HepG2 (cell line): ENCODE measurements at regions not wholly inside any gene's neighbourhood (a gene's known extent, or its start where the extent isn't known, plus 50 kb on each side); places are given as distances from the start of the nearest gene placed in this dataset.

Experiments
- ATAC-seq: fragments of 200-7000 bp; cut with Tn5 transposase; 3 replicates; pipeline ENCODE4 v1.9.1; 2020; ENCODE audit warnings: mild to moderate bottlenecking, moderate library complexity
- BruUV-seq: library from RNA; stranded (reverse); fragments of 400-500 nt; replicated peaks from 2 replicates; lab custom pipeline; 2021; lab: Mats Ljungman, UMichigan
- CTCF ChIA-PET: fragments of 300-600 bp; formaldehyde crosslinking; extraction: SDS; loops from one replicate; lab custom pipeline; 2021; ENCODE audit warnings: low total read pairs, inconsistent platforms, low intra/inter-chr PET ratio; lab: Yijun Ruan, JAX
- POLR2A ChIA-PET: fragments of 350-600 bp; sonication (Branson Sonifier 250); formaldehyde crosslinking; loops from one replicate; lab custom pipeline; 2020; ENCODE audit warnings: antibody characterized with exemption, inconsistent platforms; lab: Yijun Ruan, JAX
- DNase-seq: peaks from one replicate; pipeline ENCODE4 v3.0.0-alpha.2; 2015; ENCODE audit warnings: low spot score
- FAIRE-seq: peaks from 3 replicates; lab custom pipeline; 2011; peaks lifted over from hg19 to GRCh38; lab: Jason Lieb, UNC
- H2AFZ ChIP-seq: one replicate; pipeline ENCODE4 v1.6.1; 2011; ENCODE audit warnings: low read length, inconsistent platforms
- H3K27ac ChIP-seq: fragments of 300-600 bp; 3 replicates; pipeline ENCODE4 v1.8.0; 2011; ENCODE audit warnings: mixed run types, mild to moderate bottlenecking, mixed read lengths, low read length, inconsistent platforms; ENCODE audit not compliant: insufficient read depth; ENCODE audit errors: extremely low read length
- H3K27me3 ChIP-seq, 2 experiments: fragments of 200-600 bp in 1 of 2; 2 replicates in 1 of 2; 3 replicates in 1 of 2; pipeline versions ENCODE4 v1.6.0 to v1.8.0; 2011; ENCODE audit warnings: low read length in 2 of 2, mild to moderate bottlenecking in 2 of 2, moderate library complexity in 2 of 2, inconsistent platforms in 1 of 2; ENCODE audit not compliant: insufficient read depth in 2 of 2, control insufficient read depth in 1 of 2
- H3K36me3 ChIP-seq, 2 experiments: fragments of 200-600 bp in 1 of 2; replicated peaks in 1 of 2; 2 replicates in 1 of 2; 3 replicates in 1 of 2; pipeline versions ENCODE4 v1.5.1 to v1.8.0; 2011; ENCODE audit warnings: low read length in 2 of 2, inconsistent platforms in 1 of 2; ENCODE audit not compliant: insufficient read depth in 2 of 2, control insufficient read depth in 1 of 2
- H3K4me1 ChIP-seq: 2 replicates; pipeline ENCODE4 v1.5.1; 2012; ENCODE audit warnings: low read length, inconsistent platforms; ENCODE audit not compliant: insufficient read depth
- H3K4me2 ChIP-seq: 2 replicates; pipeline ENCODE4 v1.6.0; 2011; ENCODE audit warnings: low read depth, low read length, inconsistent platforms
- H3K4me3 ChIP-seq, 3 experiments: fragments of 200-600 bp in 1 of 3; sonication (generic), shearing (Covaris generic) in 1 of 3; replicated peaks in 1 of 3; 2 replicates each; pipeline ENCODE4 v1.5.1; 2011 to 2016; ENCODE audit warnings: low read length in 3 of 3, inconsistent platforms in 2 of 3, low read depth in 2 of 3, mild to moderate bottlenecking in 2 of 3, control low read depth in 1 of 3, mixed read lengths in 1 of 3; ENCODE audit not compliant: insufficient read depth in 1 of 3
- H3K79me2 ChIP-seq: one replicate; pipeline ENCODE4 v1.6.1; 2011; ENCODE audit warnings: low read length, inconsistent platforms; ENCODE audit not compliant: insufficient read depth
- H3K9ac ChIP-seq: 2 replicates; pipeline ENCODE4 v1.6.0; 2011; ENCODE audit warnings: mild to moderate bottlenecking, low read depth, low read length, inconsistent platforms; ENCODE audit not compliant: insufficient read depth
- H3K9me3 ChIP-seq: 2 replicates; pipeline ENCODE4 v1.5.1; 2012; ENCODE audit warnings: mild to moderate bottlenecking, low read length
- H4K20me1 ChIP-seq: 2 replicates; pipeline ENCODE4 v1.6.0; 2011; ENCODE audit warnings: inconsistent platforms, mild to moderate bottlenecking, low read length, moderate library complexity; ENCODE audit not compliant: insufficient read depth
- HNRNPUL1 ChIP-seq: fragments of 200-400 bp; formaldehyde crosslinking; IDR thresholded peaks from 2 replicates; pipeline ENCODE4 v1.6.1; 2017; ENCODE audit warnings: low read depth, mild to moderate bottlenecking, low read length, moderate library complexity
- LRRFIP1 ChIP-seq: sonication (generic); formaldehyde crosslinking; conservative IDR thresholded peaks from 2 replicates; pipeline ENCODE4 v1.4.0; 2020; ENCODE audit warnings: missing genetic modification reagents
- MAFF ChIP-seq: IDR thresholded peaks from 2 replicates; pipeline ENCODE4 v1.6.1; 2011; ENCODE audit warnings: low read depth, low read length, improper control_type of control experiment
- MAFK ChIP-seq, 2 experiments: IDR thresholded peaks in 1 of 2; conservative IDR thresholded peaks in 1 of 2; 2 replicates each; pipeline ENCODE4 v1.6.1; 2011; ENCODE audit warnings: improper control_type of control experiment in 2 of 2, low read length in 2 of 2
- MLLT10 ChIP-seq: sonication (generic); formaldehyde crosslinking; IDR thresholded peaks from 2 replicates; pipeline ENCODE4 v1.4.0; 2020; ENCODE audit warnings: missing genetic modification reagents
- ZNF20 ChIP-seq: sonication (generic); formaldehyde crosslinking; IDR thresholded peaks from 2 replicates; pipeline ENCODE4 v1.4.0; 2020; ENCODE audit warnings: mild to moderate bottlenecking, moderate library complexity, missing genetic modification reagents
- ZNF362 ChIP-seq: sonication (generic); formaldehyde crosslinking; IDR thresholded peaks from 2 replicates; pipeline ENCODE4 v1.4.0; 2020; ENCODE audit warnings: missing genetic modification reagents, mild to moderate bottlenecking, borderline replicate concordance
- ZNF670 ChIP-seq: sonication (generic); formaldehyde crosslinking; IDR thresholded peaks from 2 replicates; pipeline ENCODE4 v1.8.0; 2022; ENCODE audit warnings: mild to moderate bottlenecking, missing genetic modification reagents, borderline replicate concordance
- ZNF75D ChIP-seq: sonication (generic); formaldehyde crosslinking; IDR thresholded peaks from 2 replicates; pipeline ENCODE4 v1.8.1; 2023; ENCODE audit warnings: missing genetic modification reagents, mild to moderate bottlenecking, borderline replicate concordance
- WGBS: methylation state at CpG from one replicate; pipeline ENCODE4 v1.1.6; 2017; ENCODE audit warnings: low lambda C conversion rate; 5-methylcytosine and 5-hydroxymethylcytosine counted together
- in situ Hi-C: cut with HindIII; loops from 2 replicates; pipeline ENCODE4 v1.10.0; 2017; ENCODE audit warnings: low pct_unique_long_range_greater_than_20kb; ENCODE audit not compliant: extremely low pct_ligation_motif_present
- intact Hi-C: fragments of 100-400 bp; cut with micrococcal nuclease; formaldehyde crosslinking; loops from one replicate; pipeline ENCODE4 v1.10.0; 2022; ENCODE audit not compliant: unreplicated experiment

GRCh38 chr14:47874350-47874749 lies 198.9 kb upstream of the MDGA2 start (continued):
- no peak for TF ChIP-seq ZNF362 (CRISPR knock-in tag)
- TF ChIP-seq ZNF20 (CRISPR knock-in tag) = no peak
- no peak for TF ChIP-seq LRRFIP1 (CRISPR knock-in tag)
- TF ChIP-seq ZNF670 (CRISPR knock-in tag) = no peak
- TF ChIP-seq MLLT10 (CRISPR knock-in tag) = no peak
- no peak for TF ChIP-seq HNRNPUL1
- TF ChIP-seq, all 625 proteins: peak for 0

DNA sequence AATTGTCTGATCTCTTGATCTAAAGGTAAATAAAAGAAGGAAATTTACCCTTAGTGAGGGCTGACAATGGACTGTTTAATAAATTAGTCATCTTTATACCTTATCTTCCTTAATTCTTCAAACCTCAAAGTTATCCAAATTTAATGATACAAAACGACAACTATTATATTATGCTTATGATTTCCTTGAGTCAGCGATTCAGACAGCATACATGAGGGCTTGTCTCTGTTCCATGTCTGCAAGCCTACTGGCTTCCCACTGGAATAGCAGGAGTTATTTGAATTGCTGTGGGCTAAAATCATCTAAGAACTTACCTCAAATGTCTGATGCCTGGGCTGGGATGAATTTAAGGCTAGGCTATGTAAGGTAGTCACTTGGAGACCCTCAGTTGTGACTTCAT lies 197.2 kb upstream of the MDGA2 start:
- FAIRE-seq (no peak), DNase-seq (no peak), ATAC-seq (no peak)
- in situ Hi-C loops (no loop called here), intact Hi-C loops (no loop called here)
- Histone ChIP-seq H3K4me2 (no peak overlapping the region), H3K9ac (no peak overlapping the region), H3K4me3 (no peak overlapping the region), H3K27me3 (no peaks in the 10 kb centered on the region; a peak in 1 of 5 replicates), H3K9me3 (peaks cover 9% of the 10 kb centered on the region; the same call in 1 of the 2 replicates), H4K20me1 (no peaks in the 10 kb centered on the region), H3K36me3 (no peaks in the 10 kb centered on the region), H3K27ac (no peak overlapping the region), H2AFZ (no peak overlapping the region), H3K4me1 (no peaks in the 10 kb centered on the region), H3K79me2 (no peaks in the 10 kb centered on the region)
- BruUV-seq = no TSS peak
- 47% methylated on average over 2 of the region's 2 CpGs for WGBS
- POLR2A ChIA-PET = no interaction called here
- CTCF ChIA-PET = no interaction called here
- TF ChIP-seq MAFK (conservative IDR thresholded peaks at IDR 0.05 in 1 of 2, IDR thresholded peaks at IDR 0.05 in 1 of 2; ENCODE audit: low read length in 2 of 2) (peak; percentile 57 to 71), MAFF (peak; percentile 38; the same call in 1 of the 2 replicates), ZNF75D (no peak)
